ENCODE measurements at regions not wholly inside any gene's neighbourhood (a gene's known extent, or its start where the extent isn't known, plus 50 kb on each side); places are given as distances from the start of the nearest gene placed in this dataset.

DNA sequence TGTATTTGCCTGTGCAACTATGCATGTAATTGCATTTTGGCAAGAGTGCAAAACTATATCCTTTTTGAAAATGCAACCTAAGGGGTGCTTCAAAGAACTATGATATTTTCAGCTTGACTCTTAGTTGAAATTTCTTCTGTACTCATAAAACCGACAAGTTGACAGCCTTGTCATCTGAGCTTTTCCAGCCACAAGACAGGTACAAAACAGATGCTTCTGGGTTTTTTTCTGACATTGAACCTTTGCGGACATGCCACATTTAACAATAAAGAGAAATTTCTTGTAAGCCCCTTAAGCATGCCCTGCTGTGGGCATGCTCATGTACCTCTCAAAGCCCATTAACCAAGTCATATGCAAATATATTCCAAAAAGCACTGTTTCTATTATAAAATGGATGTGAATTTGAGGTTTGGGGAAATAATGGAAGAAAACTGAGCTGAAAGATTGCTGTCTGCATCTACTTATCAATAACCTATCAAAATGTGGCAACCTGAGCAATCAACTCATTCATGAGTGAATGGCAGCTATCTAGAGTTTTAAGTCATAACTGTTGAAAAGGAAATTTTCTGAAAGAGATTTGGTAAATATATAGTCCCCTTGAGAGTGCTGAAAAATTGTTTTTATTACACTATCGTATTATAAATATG, 1117.0 kb upstream of the LRRTM3 start:
- TF ChIP-seq, protein P1, sequence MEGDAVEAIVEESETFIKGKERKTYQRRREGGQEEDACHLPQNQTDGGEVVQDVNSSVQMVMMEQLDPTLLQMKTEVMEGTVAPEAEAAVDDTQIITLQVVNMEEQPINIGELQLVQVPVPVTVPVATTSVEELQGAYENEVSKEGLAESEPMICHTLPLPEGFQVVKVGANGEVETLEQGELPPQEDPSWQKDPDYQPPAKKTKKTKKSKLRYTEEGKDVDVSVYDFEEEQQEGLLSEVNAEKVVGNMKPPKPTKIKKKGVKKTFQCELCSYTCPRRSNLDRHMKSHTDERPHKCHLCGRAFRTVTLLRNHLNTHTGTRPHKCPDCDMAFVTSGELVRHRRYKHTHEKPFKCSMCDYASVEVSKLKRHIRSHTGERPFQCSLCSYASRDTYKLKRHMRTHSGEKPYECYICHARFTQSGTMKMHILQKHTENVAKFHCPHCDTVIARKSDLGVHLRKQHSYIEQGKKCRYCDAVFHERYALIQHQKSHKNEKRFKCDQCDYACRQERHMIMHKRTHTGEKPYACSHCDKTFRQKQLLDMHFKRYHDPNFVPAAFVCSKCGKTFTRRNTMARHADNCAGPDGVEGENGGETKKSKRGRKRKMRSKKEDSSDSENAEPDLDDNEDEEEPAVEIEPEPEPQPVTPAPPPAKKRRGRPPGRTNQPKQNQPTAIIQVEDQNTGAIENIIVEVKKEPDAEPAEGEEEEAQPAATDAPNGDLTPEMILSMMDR (IDR thresholded peaks at IDR 0.05; ENCODE audit: insufficient read depth, low read depth, low read length, missing control alignments): no peak
- no peak overlapping the region for H3K4me3 ChIP-seq (ENCODE audit: low read depth, low read length)
- DNase-seq (ENCODE audit: low read depth): no peak

DNA sequence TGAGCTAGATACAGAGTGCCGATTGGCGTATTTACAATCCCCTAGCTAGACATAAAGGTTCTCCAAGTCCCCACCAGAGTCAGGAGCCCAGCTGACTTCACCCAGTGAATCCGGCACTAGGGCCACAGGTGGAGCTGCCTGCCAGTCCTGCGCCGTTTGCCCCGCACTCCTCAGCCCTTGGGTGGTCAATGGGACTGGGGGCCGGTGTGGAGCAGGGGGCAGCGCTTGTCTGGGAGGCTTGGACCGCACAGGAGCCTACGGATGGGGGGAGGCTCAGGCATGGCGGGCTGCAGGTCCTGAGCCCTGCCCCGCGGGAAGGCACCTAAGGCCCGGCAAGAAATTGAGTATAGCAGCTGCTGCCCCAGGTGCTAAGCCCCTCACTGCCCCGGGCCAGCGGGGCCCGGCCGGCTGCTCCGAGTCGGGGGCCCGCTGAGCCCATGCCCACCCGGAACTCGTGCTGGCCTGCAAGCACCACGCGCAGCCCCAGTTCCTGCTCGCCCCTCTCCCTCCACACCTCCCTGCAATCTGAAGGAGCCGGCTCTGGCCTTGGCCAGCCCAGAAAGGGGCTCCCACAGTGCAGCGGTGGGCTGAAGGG, 1113.8 kb upstream of the LRRTM3 start:
- TF ChIP-seq, protein P1 (IDR thresholded peaks at IDR 0.05; ENCODE audit: insufficient read depth, low read depth, low read length, missing control alignments): no peak
- H3K4me3 ChIP-seq (ENCODE audit: low read depth, low read length): no peak overlapping the region
- no peak for DNase-seq (ENCODE audit: low read depth)

GRCh38 chr10:65816536-65816935, 1109.3 kb upstream of the LRRTM3 start:
- no peak for DNase-seq (ENCODE audit: low read depth)
- TF ChIP-seq, protein P1 (IDR thresholded peaks at IDR 0.05; ENCODE audit: insufficient read depth, low read depth, low read length, missing control alignments): no peak
- no peak overlapping the region for H3K4me3 ChIP-seq (ENCODE audit: low read depth, low read length)

DNA sequence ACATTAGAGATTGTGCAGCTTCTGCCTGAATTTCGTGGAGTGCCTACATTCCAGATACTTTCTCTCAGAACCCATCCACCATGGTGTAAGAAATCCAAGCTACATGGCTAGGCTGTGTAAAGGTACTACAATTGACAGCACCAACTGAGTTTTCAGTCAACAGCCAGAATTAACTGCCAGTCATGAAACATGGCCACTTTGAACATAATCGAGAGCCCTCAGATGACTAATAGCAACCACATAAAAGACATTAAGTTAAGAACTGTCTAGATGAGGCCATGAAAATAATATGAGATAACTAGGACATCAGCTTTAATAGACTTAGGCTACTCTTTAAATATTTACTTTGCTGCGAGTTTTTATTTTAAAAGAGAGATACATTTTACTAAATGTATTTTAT, 1106.8 kb upstream of the LRRTM3 start:
- no peak for DNase-seq (ENCODE audit: low read depth)
- TF ChIP-seq, protein P1 (IDR thresholded peaks at IDR 0.05; ENCODE audit: insufficient read depth, low read depth, low read length, missing control alignments): no peak
- no peak overlapping the region for H3K4me3 ChIP-seq (ENCODE audit: low read depth, low read length)

DNA sequence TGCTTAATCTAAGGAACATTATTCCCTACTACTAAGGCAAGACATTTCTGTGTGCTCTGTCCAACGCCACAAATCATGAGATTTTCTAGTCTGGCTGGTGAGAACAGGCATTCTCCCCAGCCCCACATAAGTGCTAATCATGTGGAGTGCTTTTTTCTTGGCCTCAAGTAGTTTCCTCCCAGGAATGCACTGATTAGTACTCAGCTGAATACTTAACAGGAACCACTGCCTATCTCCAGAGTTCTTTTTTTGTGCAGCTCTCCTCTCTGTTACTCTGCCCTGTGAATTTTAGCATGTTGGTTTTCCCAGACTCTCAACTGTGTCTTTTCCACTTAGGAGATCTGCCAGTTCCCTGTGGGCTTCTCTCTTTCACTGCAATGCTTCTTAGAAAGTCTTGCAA, 1098.5 kb upstream of the LRRTM3 start:
- TF ChIP-seq, protein P1 (IDR thresholded peaks at IDR 0.05; ENCODE audit: insufficient read depth, low read depth, low read length, missing control alignments): no peak
- no peak for DNase-seq (ENCODE audit: low read depth)
- H3K4me3 ChIP-seq (ENCODE audit: low read depth, low read length): no peak overlapping the region

GRCh38 chr10:65838811-65839210, 1087.0 kb upstream of the LRRTM3 start:
- H3K4me3 ChIP-seq (ENCODE audit: low read depth, low read length): no peak overlapping the region
- TF ChIP-seq, protein P1 (IDR thresholded peaks at IDR 0.05; ENCODE audit: insufficient read depth, low read depth, low read length, missing control alignments): no peak
- DNase-seq (ENCODE audit: low read depth): no peak

DNA sequence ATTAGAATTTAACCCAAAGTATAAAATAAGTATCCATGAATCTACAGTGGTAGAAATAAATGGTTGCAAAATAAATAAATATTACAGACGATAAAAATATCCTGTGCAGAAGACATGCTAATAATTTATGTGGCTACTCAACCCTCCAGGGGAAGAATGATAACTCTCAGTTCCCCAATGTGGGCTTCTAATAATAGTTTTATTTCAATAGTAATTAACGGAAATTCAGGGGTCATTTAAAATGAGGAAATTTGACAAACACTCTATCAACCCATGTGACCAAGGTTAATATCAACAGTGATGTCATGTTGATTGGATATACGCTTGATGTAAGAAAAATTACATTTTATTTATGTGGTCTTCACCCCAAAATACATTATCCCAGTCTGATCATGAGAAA, 1082.6 kb upstream of the LRRTM3 start:
- no peak for DNase-seq (ENCODE audit: low read depth)
- no peak overlapping the region for H3K4me3 ChIP-seq (ENCODE audit: low read depth, low read length)
- TF ChIP-seq, protein P1 (IDR thresholded peaks at IDR 0.05; ENCODE audit: insufficient read depth, low read depth, low read length, missing control alignments): no peak
